HepG2 (cell line): ENCODE measurements at regions not wholly inside any gene's neighbourhood (a gene's known extent, or its start where the extent isn't known, plus 50 kb on each side); places are given as distances from the start of the nearest gene placed in this dataset.

Experiments
- ATAC-seq: fragments of 200-7000 bp; cut with Tn5 transposase; 3 replicates; pipeline ENCODE4 v1.9.1; 2020; ENCODE audit warnings: mild to moderate bottlenecking, moderate library complexity
- BruUV-seq: library from RNA; stranded (reverse); fragments of 400-500 nt; replicated peaks from 2 replicates; lab custom pipeline; 2021; lab: Mats Ljungman, UMichigan
- CTCF ChIA-PET: fragments of 300-600 bp; formaldehyde crosslinking; extraction: SDS; loops from one replicate; lab custom pipeline; 2021; ENCODE audit warnings: low total read pairs, inconsistent platforms, low intra/inter-chr PET ratio; lab: Yijun Ruan, JAX
- POLR2A ChIA-PET: fragments of 350-600 bp; sonication (Branson Sonifier 250); formaldehyde crosslinking; loops from one replicate; lab custom pipeline; 2020; ENCODE audit warnings: antibody characterized with exemption, inconsistent platforms; lab: Yijun Ruan, JAX
- DNase-seq: peaks from one replicate; pipeline ENCODE4 v3.0.0-alpha.2; 2015; ENCODE audit warnings: low spot score
- FAIRE-seq: peaks from 3 replicates; lab custom pipeline; 2011; peaks lifted over from hg19 to GRCh38; lab: Jason Lieb, UNC
- H2AFZ ChIP-seq: one replicate; pipeline ENCODE4 v1.6.1; 2011; ENCODE audit warnings: low read length, inconsistent platforms
- H3K27ac ChIP-seq: fragments of 300-600 bp; 3 replicates; pipeline ENCODE4 v1.8.0; 2011; ENCODE audit warnings: mixed run types, mild to moderate bottlenecking, mixed read lengths, low read length, inconsistent platforms; ENCODE audit not compliant: insufficient read depth; ENCODE audit errors: extremely low read length
- H3K27me3 ChIP-seq, 2 experiments: fragments of 200-600 bp in 1 of 2; 2 replicates in 1 of 2; 3 replicates in 1 of 2; pipeline versions ENCODE4 v1.6.0 to v1.8.0; 2011; ENCODE audit warnings: low read length in 2 of 2, mild to moderate bottlenecking in 2 of 2, moderate library complexity in 2 of 2, inconsistent platforms in 1 of 2; ENCODE audit not compliant: insufficient read depth in 2 of 2, control insufficient read depth in 1 of 2
- H3K36me3 ChIP-seq, 2 experiments: fragments of 200-600 bp in 1 of 2; replicated peaks in 1 of 2; 2 replicates in 1 of 2; 3 replicates in 1 of 2; pipeline versions ENCODE4 v1.5.1 to v1.8.0; 2011; ENCODE audit warnings: low read length in 2 of 2, inconsistent platforms in 1 of 2; ENCODE audit not compliant: insufficient read depth in 2 of 2, control insufficient read depth in 1 of 2
- H3K4me1 ChIP-seq: 2 replicates; pipeline ENCODE4 v1.5.1; 2012; ENCODE audit warnings: low read length, inconsistent platforms; ENCODE audit not compliant: insufficient read depth
- H3K4me2 ChIP-seq: 2 replicates; pipeline ENCODE4 v1.6.0; 2011; ENCODE audit warnings: low read depth, low read length, inconsistent platforms
- H3K4me3 ChIP-seq, 3 experiments: fragments of 200-600 bp in 1 of 3; sonication (generic), shearing (Covaris generic) in 1 of 3; replicated peaks in 1 of 3; 2 replicates each; pipeline ENCODE4 v1.5.1; 2011 to 2016; ENCODE audit warnings: low read length in 3 of 3, inconsistent platforms in 2 of 3, low read depth in 2 of 3, mild to moderate bottlenecking in 2 of 3, control low read depth in 1 of 3, mixed read lengths in 1 of 3; ENCODE audit not compliant: insufficient read depth in 1 of 3
- H3K79me2 ChIP-seq: one replicate; pipeline ENCODE4 v1.6.1; 2011; ENCODE audit warnings: low read length, inconsistent platforms; ENCODE audit not compliant: insufficient read depth
- H3K9ac ChIP-seq: 2 replicates; pipeline ENCODE4 v1.6.0; 2011; ENCODE audit warnings: mild to moderate bottlenecking, low read depth, low read length, inconsistent platforms; ENCODE audit not compliant: insufficient read depth
- H3K9me3 ChIP-seq: 2 replicates; pipeline ENCODE4 v1.5.1; 2012; ENCODE audit warnings: mild to moderate bottlenecking, low read length
- H4K20me1 ChIP-seq: 2 replicates; pipeline ENCODE4 v1.6.0; 2011; ENCODE audit warnings: inconsistent platforms, mild to moderate bottlenecking, low read length, moderate library complexity; ENCODE audit not compliant: insufficient read depth
- DMAP1 ChIP-seq: IDR thresholded peaks from 2 replicates; pipeline ENCODE4 v1.6.1; 2016
- FOXA3 ChIP-seq: IDR thresholded peaks from 2 replicates; pipeline ENCODE4 v1.6.1; 2016; ENCODE audit warnings: missing genetic modification reagents, missing compliant biosample characterization
- NPAS2 ChIP-seq: sonication (generic); formaldehyde crosslinking; IDR thresholded peaks from 2 replicates; pipeline ENCODE4 v1.8.0; 2022; ENCODE audit warnings: mild to moderate bottlenecking, missing genetic modification reagents, borderline replicate concordance
- REPIN1 ChIP-seq: sonication (generic); formaldehyde crosslinking; IDR thresholded peaks from 2 replicates; pipeline ENCODE4 v1.8.0; 2022; ENCODE audit warnings: missing genetic modification reagents, low read depth, mild to moderate bottlenecking, borderline replicate concordance
- SP140L ChIP-seq: sonication (generic); formaldehyde crosslinking; IDR thresholded peaks from 2 replicates; pipeline ENCODE4 v1.4.0; 2020; ENCODE audit warnings: missing genetic modification reagents, borderline replicate concordance
- SYNCRIP ChIP-seq: fragments of 200-400 bp; formaldehyde crosslinking; IDR thresholded peaks from 2 replicates; pipeline ENCODE4 v1.6.1; 2018; ENCODE audit warnings: mild to moderate bottlenecking, low read depth, low read length; ENCODE audit not compliant: insufficient read depth
- THAP11 ChIP-seq: IDR thresholded peaks from 2 replicates; pipeline ENCODE4 v1.6.1; 2016; ENCODE audit warnings: missing biosample characterization, missing genetic modification reagents
- TRIM24 ChIP-seq: sonication (generic); formaldehyde crosslinking; IDR thresholded peaks from 2 replicates; pipeline ENCODE4 v1.8.0; 2022; ENCODE audit warnings: mild to moderate bottlenecking, missing genetic modification reagents
- ZFP1 ChIP-seq: IDR thresholded peaks from 2 replicates; pipeline ENCODE4 v1.6.1; 2016
- ZFP62 ChIP-seq: sonication (generic); formaldehyde crosslinking; IDR thresholded peaks from 2 replicates; pipeline ENCODE4 v1.4.0; 2020; ENCODE audit warnings: missing genetic modification reagents
- ZNF598 ChIP-seq: sonication (generic); formaldehyde crosslinking; IDR thresholded peaks from 2 replicates; pipeline ENCODE4 v1.5.1; 2020; ENCODE audit warnings: mild to moderate bottlenecking, missing genetic modification reagents, borderline replicate concordance
- ZNF761 ChIP-seq: sonication (generic); formaldehyde crosslinking; conservative IDR thresholded peaks from 2 replicates; pipeline ENCODE4 v1.4.0; 2020; ENCODE audit warnings: mild to moderate bottlenecking, missing genetic modification reagents
- WGBS: methylation state at CpG from one replicate; pipeline ENCODE4 v1.1.6; 2017; ENCODE audit warnings: low lambda C conversion rate; 5-methylcytosine and 5-hydroxymethylcytosine counted together
- in situ Hi-C: cut with HindIII; loops from 2 replicates; pipeline ENCODE4 v1.10.0; 2017; ENCODE audit warnings: low pct_unique_long_range_greater_than_20kb; ENCODE audit not compliant: extremely low pct_ligation_motif_present
- intact Hi-C: fragments of 100-400 bp; cut with micrococcal nuclease; formaldehyde crosslinking; loops from one replicate; pipeline ENCODE4 v1.10.0; 2022; ENCODE audit not compliant: unreplicated experiment
- TF ChIP-seq, protein P1 (sequence below): conservative IDR thresholded peaks from 2 replicates; pipeline ENCODE4 v1.6.1; 2018; ENCODE audit warnings: missing genetic modification reagents
- TF ChIP-seq, protein P2 (sequence below): sonication (generic); formaldehyde crosslinking; IDR thresholded peaks from 2 replicates; pipeline ENCODE4 v1.8.0; 2022; ENCODE audit warnings: low read depth, missing genetic modification reagents

DNA sequence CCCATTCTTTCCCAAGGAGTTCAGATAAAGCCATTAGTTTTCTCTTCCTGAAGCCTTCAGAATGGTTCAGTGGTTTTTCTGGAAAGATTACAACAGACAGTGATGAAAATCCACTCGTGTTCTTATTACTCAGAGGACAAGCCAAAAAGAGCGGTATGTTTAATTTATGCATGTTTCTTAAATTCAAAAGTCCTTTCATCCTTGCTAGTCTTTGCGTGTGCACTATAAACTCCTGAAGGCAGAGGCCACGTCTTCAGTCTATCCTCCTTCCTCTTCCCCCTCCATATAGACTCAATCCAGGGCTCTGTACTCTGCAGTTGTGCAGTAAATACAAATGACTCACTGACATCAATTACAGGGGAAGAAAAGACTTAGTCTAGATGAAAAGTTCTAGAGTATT, 409.2 kb upstream of the PLXNA2 start:
- WGBS, result 26% methylated on average over 4 of the region's 4 CpGs
- ChIA-PET POLR2A (no interaction called here), CTCF (no interaction called here)
- Histone ChIP-seq H3K4me2 (no peak overlapping the region), H3K79me2 (no peaks in the 10 kb centered on the region), H3K9me3 (no peaks in the 10 kb centered on the region), H3K9ac (no peak overlapping the region), H3K4me3 (no peak overlapping the region), H3K27me3 (no peaks in the 10 kb centered on the region), H3K4me1 (no peaks in the 10 kb centered on the region), H3K27ac (no peak overlapping the region), H2AFZ (no peak overlapping the region), H3K36me3 (no peaks in the 10 kb centered on the region), H4K20me1 (no peaks in the 10 kb centered on the region)
- in situ Hi-C loops (loop anchor here (10.0 kb wide), 1 partner anchor 551 kb away; no protein-coding TSS in a partner anchor), intact Hi-C loops (loop anchor here (2.0 kb wide), 1 partner anchor 913 kb away; no protein-coding TSS in a partner anchor)
- ATAC-seq, result no peak
- no peak for FAIRE-seq
- TF ChIP-seq REPIN1 (CRISPR knock-in tag), result no peak
- TF ChIP-seq ZFP1 (CRISPR knock-in tag), result no peak
- no peak for TF ChIP-seq SYNCRIP
- TF ChIP-seq, protein P1, sequence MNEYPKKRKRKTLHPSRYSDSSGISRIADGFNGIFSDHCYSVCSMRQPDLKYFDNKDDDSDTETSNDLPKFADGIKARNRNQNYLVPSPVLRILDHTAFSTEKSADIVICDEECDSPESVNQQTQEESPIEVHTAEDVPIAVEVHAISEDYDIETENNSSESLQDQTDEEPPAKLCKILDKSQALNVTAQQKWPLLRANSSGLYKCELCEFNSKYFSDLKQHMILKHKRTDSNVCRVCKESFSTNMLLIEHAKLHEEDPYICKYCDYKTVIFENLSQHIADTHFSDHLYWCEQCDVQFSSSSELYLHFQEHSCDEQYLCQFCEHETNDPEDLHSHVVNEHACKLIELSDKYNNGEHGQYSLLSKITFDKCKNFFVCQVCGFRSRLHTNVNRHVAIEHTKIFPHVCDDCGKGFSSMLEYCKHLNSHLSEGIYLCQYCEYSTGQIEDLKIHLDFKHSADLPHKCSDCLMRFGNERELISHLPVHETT, result no peak
- no peak for TF ChIP-seq FOXA3 (CRISPR knock-in tag)
- no peak for TF ChIP-seq ZFP62 (CRISPR knock-in tag)
- no peak for TF ChIP-seq SP140L
- no peak for TF ChIP-seq ZNF761 (CRISPR knock-in tag)
- no peak for TF ChIP-seq THAP11 (CRISPR knock-in tag)
- no peak for TF ChIP-seq ZNF598 (CRISPR knock-in tag)
- TF ChIP-seq NPAS2, result no peak
- TF ChIP-seq, protein P2, sequence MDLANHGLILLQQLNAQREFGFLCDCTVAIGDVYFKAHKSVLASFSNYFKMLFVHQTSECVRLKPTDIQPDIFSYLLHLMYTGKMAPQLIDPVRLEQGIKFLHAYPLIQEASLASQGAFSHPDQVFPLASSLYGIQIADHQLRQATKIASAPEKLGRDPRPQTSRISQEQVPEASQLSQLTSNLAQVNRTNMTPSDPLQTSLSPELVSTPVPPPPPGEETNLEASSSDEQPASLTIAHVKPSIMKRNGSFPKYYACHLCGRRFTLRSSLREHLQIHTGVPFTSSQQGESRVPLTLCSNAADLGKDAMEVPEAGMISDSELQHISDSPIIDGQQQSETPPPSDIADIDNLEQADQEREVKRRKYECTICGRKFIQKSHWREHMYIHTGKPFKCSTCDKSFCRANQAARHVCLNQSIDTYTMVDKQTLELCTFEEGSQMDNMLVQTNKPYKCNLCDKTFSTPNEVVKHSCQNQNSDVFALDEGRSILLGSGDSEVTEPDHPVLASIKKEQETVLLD (CRISPR knock-in tag), result no peak
- no peak for TF ChIP-seq DMAP1 (CRISPR knock-in tag)
- no peak for TF ChIP-seq TRIM24
- no peak for DNase-seq
- BruUV-seq, result no TSS peak
